ENCODE measurements at regions not wholly inside any gene's neighbourhood (a gene's known extent, or its start where the extent isn't known, plus 50 kb on each side); places are given as distances from the start of the nearest gene placed in this dataset.

GRCh38 chr9:74120061-74120460, 377.1 kb upstream of the RORB start:
- TF ChIP-seq ZNF274 (IDR thresholded peaks at IDR 0.05; ENCODE audit: low read depth, low read length) (no peak), YY1 (IDR thresholded peaks at IDR 0.05; ENCODE audit: insufficient read depth, insufficient read length) (no peak), SUZ12 (IDR thresholded peaks at IDR 0.05; ENCODE audit: extremely low read depth, insufficient read depth, insufficient read length) (no peak)
- no peak overlapping the region for H3K4me3 ChIP-seq (ENCODE audit: insufficient read length, low read depth)
- H3K9ac ChIP-seq (ENCODE audit: insufficient read length, low read depth), result no peak overlapping the region
- H3K27me3 ChIP-seq (ENCODE audit: insufficient read depth, insufficient read length), result no peaks in the 10 kb centered on the region
- H3K4me1 ChIP-seq (ENCODE audit: insufficient read depth, insufficient read length), result no peaks in the 10 kb centered on the region
- H3K9me3 ChIP-seq (ENCODE audit: insufficient read depth, low read length), result no peaks in the 10 kb centered on the region
- H3K36me3 ChIP-seq (ENCODE audit: insufficient read depth, insufficient read length, low read length), result no peaks in the 10 kb centered on the region
- no peak for DNase-seq (ENCODE audit: low read depth, low spot score)

DNA sequence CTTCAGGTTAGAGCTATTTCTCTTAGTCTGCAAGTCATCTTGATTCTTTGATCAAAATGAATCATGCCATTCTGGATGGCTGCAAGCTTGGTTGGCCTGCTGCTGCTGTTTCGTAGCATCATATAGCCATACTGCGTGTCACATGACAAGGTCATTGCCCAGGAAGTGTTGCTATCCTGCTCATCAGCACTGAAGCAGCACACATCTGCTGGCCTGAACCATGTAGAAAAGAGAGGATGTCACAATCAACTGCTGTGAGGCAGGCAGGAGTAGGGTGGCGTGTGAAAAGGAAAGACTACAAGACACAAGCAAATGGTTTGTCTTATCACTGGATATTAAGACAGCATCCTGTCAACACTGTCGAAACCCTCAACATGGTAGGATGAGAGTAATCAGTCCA, 376.7 kb upstream of the RORB start:
- DNase-seq (ENCODE audit: low read depth, low spot score), result no peak
- no peaks in the 10 kb centered on the region for H3K4me1 ChIP-seq (ENCODE audit: insufficient read depth, insufficient read length)
- H3K27me3 ChIP-seq (ENCODE audit: insufficient read depth, insufficient read length), result no peaks in the 10 kb centered on the region
- no peaks in the 10 kb centered on the region for H3K9me3 ChIP-seq (ENCODE audit: insufficient read depth, low read length)
- H3K9ac ChIP-seq (ENCODE audit: insufficient read length, low read depth), result no peak overlapping the region
- H3K36me3 ChIP-seq (ENCODE audit: insufficient read depth, insufficient read length, low read length), result no peaks in the 10 kb centered on the region
- H3K4me3 ChIP-seq (ENCODE audit: insufficient read length, low read depth), result no peak overlapping the region
- TF ChIP-seq ZNF274 (IDR thresholded peaks at IDR 0.05; ENCODE audit: low read depth, low read length) (no peak), YY1 (IDR thresholded peaks at IDR 0.05; ENCODE audit: insufficient read depth, insufficient read length) (no peak), SUZ12 (IDR thresholded peaks at IDR 0.05; ENCODE audit: extremely low read depth, insufficient read depth, insufficient read length) (no peak)

DNA sequence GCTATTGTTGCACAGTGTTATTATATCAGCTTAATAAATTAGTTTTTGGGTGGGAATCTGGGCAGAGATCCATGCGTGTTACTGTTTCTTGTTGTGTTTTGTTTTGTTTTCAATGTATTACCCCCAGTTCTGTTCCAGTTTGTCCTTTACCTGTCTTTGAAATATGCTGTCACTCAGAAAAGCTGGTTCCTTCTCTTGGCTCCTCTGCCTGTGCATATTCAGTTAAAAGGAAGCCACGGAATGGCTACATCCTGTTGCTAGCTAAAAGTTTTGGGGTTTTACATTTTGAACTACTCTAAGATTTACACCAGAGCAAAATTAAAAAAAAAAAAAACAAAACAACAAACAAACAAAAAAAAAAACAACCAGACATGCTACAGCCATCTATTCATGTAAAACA, 374.9 kb upstream of the RORB start:
- TF ChIP-seq SUZ12 (IDR thresholded peaks at IDR 0.05; ENCODE audit: extremely low read depth, insufficient read depth, insufficient read length) (no peak), ZNF274 (IDR thresholded peaks at IDR 0.05; ENCODE audit: low read depth, low read length) (no peak), YY1 (IDR thresholded peaks at IDR 0.05; ENCODE audit: insufficient read depth, insufficient read length) (no peak)
- H3K36me3 ChIP-seq (ENCODE audit: insufficient read depth, insufficient read length, low read length), result no peaks in the 10 kb centered on the region
- no peaks in the 10 kb centered on the region for H3K4me1 ChIP-seq (ENCODE audit: insufficient read depth, insufficient read length)
- no peak overlapping the region for H3K9ac ChIP-seq (ENCODE audit: insufficient read length, low read depth)
- H3K4me3 ChIP-seq (ENCODE audit: insufficient read length, low read depth), result no peak overlapping the region
- no peak for DNase-seq (ENCODE audit: low read depth, low spot score)
- no peaks in the 10 kb centered on the region for H3K27me3 ChIP-seq (ENCODE audit: insufficient read depth, insufficient read length)
- H3K9me3 ChIP-seq (ENCODE audit: insufficient read depth, low read length), result no peaks in the 10 kb centered on the region

- no peak overlapping the region for H3K4me3 ChIP-seq (ENCODE audit: insufficient read length, low read depth)
- no peaks in the 10 kb centered on the region for H3K9me3 ChIP-seq (ENCODE audit: insufficient read depth, low read length)
- TF ChIP-seq SUZ12 (IDR thresholded peaks at IDR 0.05; ENCODE audit: extremely low read depth, insufficient read depth, insufficient read length) (no peak), YY1 (IDR thresholded peaks at IDR 0.05; ENCODE audit: insufficient read depth, insufficient read length) (no peak)
- no peak overlapping the region for H3K9ac ChIP-seq (ENCODE audit: insufficient read length, low read depth)
- no peak for DNase-seq (ENCODE audit: low read depth, low spot score)
- no peaks in the 10 kb centered on the region for H3K27me3 ChIP-seq (ENCODE audit: insufficient read depth, insufficient read length)
- H3K36me3 ChIP-seq (ENCODE audit: insufficient read depth, insufficient read length, low read length), result no peaks in the 10 kb centered on the region
- H3K4me1 ChIP-seq (ENCODE audit: insufficient read depth, insufficient read length), result no peaks in the 10 kb centered on the region
Measured at GRCh38 chr9:74122661-74123060, 374.5 kb upstream of the RORB start.

- H3K27me3 ChIP-seq (ENCODE audit: insufficient read depth, insufficient read length), result no peaks in the 10 kb centered on the region
- H3K9ac ChIP-seq (ENCODE audit: insufficient read length, low read depth), result no peak overlapping the region
- H3K9me3 ChIP-seq (ENCODE audit: insufficient read depth, low read length), result no peaks in the 10 kb centered on the region
- no peak for TF ChIP-seq YY1 (IDR thresholded peaks at IDR 0.05; ENCODE audit: insufficient read depth, insufficient read length)
- no peak for TF ChIP-seq ZNF274 (IDR thresholded peaks at IDR 0.05; ENCODE audit: low read depth, low read length)
- TF ChIP-seq SUZ12 (IDR thresholded peaks at IDR 0.05; ENCODE audit: extremely low read depth, insufficient read depth, insufficient read length), result no peak
- H3K36me3 ChIP-seq (ENCODE audit: insufficient read depth, insufficient read length, low read length), result no peaks in the 10 kb centered on the region
- H3K4me3 ChIP-seq (ENCODE audit: insufficient read length, low read depth), result no peak overlapping the region
- no peak for DNase-seq (ENCODE audit: low read depth, low spot score)
- H3K4me1 ChIP-seq (ENCODE audit: insufficient read depth, insufficient read length), result no peaks in the 10 kb centered on the region
Measured at GRCh38 chr9:74125941-74126340, 371.2 kb upstream of the RORB start.

- no peak overlapping the region for H3K4me3 ChIP-seq (ENCODE audit: insufficient read length, low read depth)
- no peaks in the 10 kb centered on the region for H3K36me3 ChIP-seq (ENCODE audit: insufficient read depth, insufficient read length, low read length)
- H3K9me3 ChIP-seq (ENCODE audit: insufficient read depth, low read length), result peaks cover 5% of the 10 kb centered on the region; the same call in 1 of the 2 replicates
- TF ChIP-seq SUZ12 (IDR thresholded peaks at IDR 0.05; ENCODE audit: extremely low read depth, insufficient read depth, insufficient read length), result no peak
- no peak for TF ChIP-seq YY1 (IDR thresholded peaks at IDR 0.05; ENCODE audit: insufficient read depth, insufficient read length)
- no peak for TF ChIP-seq ZNF274 (IDR thresholded peaks at IDR 0.05; ENCODE audit: low read depth, low read length)
- H3K4me1 ChIP-seq (ENCODE audit: insufficient read depth, insufficient read length), result no peaks in the 10 kb centered on the region
- no peak overlapping the region for H3K9ac ChIP-seq (ENCODE audit: insufficient read length, low read depth)
- H3K27me3 ChIP-seq (ENCODE audit: insufficient read depth, insufficient read length), result no peaks in the 10 kb centered on the region
- DNase-seq (ENCODE audit: low read depth, low spot score), result no peak
Measured at GRCh38 chr9:74132986-74133385, 364.1 kb upstream of the RORB start.

DNA sequence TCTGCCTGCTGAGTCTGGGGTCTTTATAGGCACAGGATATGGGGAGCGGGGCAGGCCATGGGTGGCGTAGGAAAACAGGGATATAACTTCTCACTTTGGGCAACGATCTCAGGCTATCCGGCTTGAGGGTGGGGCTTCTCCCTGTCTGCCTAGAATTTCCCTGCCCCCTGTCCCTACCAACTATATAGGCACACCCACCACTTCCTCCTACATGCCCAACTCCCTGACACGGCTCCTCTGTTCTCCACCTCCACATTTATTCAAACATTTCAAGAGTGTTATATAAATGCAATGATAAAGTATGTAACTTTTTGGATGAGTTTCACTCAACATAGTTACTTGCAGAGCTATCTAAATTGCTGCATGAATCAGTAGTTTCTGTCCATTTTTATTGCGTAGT, 363.2 kb upstream of the RORB start:
- TF ChIP-seq ZNF274 (IDR thresholded peaks at IDR 0.05; ENCODE audit: low read depth, low read length) (no peak), YY1 (IDR thresholded peaks at IDR 0.05; ENCODE audit: insufficient read depth, insufficient read length) (no peak), SUZ12 (IDR thresholded peaks at IDR 0.05; ENCODE audit: extremely low read depth, insufficient read depth, insufficient read length) (no peak)
- no peaks in the 10 kb centered on the region for H3K27me3 ChIP-seq (ENCODE audit: insufficient read depth, insufficient read length)
- DNase-seq (ENCODE audit: low read depth, low spot score), result no peak

DNA sequence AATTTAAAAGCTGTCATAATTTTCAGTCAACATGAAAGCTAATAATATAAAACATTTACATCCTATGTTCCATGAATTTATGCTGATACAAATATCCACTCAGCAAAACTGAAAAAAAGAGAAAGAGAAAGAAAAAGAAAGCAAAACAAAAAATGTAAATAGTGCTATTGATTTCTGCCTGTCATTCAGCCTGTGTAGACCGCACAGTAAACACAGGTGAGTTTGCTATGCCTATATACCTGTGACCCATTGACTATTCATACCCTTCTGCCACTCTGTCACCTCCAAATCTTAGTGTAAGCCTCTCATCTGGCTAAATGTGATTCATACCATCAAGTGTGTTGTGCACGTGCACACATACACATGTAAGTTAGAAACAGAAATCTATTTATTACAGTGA, 359.0 kb upstream of the RORB start:
- TF ChIP-seq YY1 (IDR thresholded peaks at IDR 0.05; ENCODE audit: insufficient read depth, insufficient read length) (no peak), ZNF274 (IDR thresholded peaks at IDR 0.05; ENCODE audit: low read depth, low read length) (no peak), SUZ12 (IDR thresholded peaks at IDR 0.05; ENCODE audit: extremely low read depth, insufficient read depth, insufficient read length) (no peak)
- H3K27me3 ChIP-seq (ENCODE audit: insufficient read depth, insufficient read length), result no peaks in the 10 kb centered on the region
- DNase-seq (ENCODE audit: low read depth, low spot score), result no peak
- no peaks in the 10 kb centered on the region for H3K4me1 ChIP-seq (ENCODE audit: insufficient read depth, insufficient read length)
- peaks cover 5% of the 10 kb centered on the region; the same call in 1 of the 2 replicates for H3K9me3 ChIP-seq (ENCODE audit: insufficient read depth, low read length)
- H3K9ac ChIP-seq (ENCODE audit: insufficient read length, low read depth), result no peak overlapping the region
- no peak overlapping the region for H3K4me3 ChIP-seq (ENCODE audit: insufficient read length, low read depth)
- no peaks in the 10 kb centered on the region for H3K36me3 ChIP-seq (ENCODE audit: insufficient read depth, insufficient read length, low read length)

More for the DNA sequence above, 363.2 kb upstream of the RORB start:
- Histone ChIP-seq H3K9ac (ENCODE audit: insufficient read length, low read depth) (no peak overlapping the region), H3K9me3 (ENCODE audit: insufficient read depth, low read length) (peaks cover 5% of the 10 kb centered on the region; the same call in 1 of the 2 replicates), H3K36me3 (ENCODE audit: insufficient read depth, insufficient read length, low read length) (no peaks in the 10 kb centered on the region), H3K4me1 (ENCODE audit: insufficient read depth, insufficient read length) (no peaks in the 10 kb centered on the region), H3K4me3 (ENCODE audit: insufficient read length, low read depth) (no peak overlapping the region)
